ENCODE measurements at regions not wholly inside any gene's neighbourhood (a gene's known extent, or its start where the extent isn't known, plus 50 kb on each side); places are given as distances from the start of the nearest gene placed in this dataset.

- peaks cover 48 to 67% (median 59%) of the 10 kb centered on the region in 10 experiments for H3K4me1 ChIP-seq
- no peaks in the 10 kb centered on the region for H4K20me1 ChIP-seq
- no peaks in the 10 kb centered on the region for H3K27me3 ChIP-seq
- TF ChIP-seq Cebpa-rat (IDR thresholded peaks at IDR 0.05), result no peak
- peak overlapping the region in 2 of 10 experiments; percentile 44 to 52; a peak in 3 of 20 replicates for H3K4me3 ChIP-seq
- peaks cover 0 to 20% (median 0%) of the 10 kb centered on the region in 11 experiments; a peak in 3 of 22 replicates for H3K36me3 ChIP-seq
- H3K27ac ChIP-seq, result peak overlapping the region; percentile 77 to 99 (median 92); a peak in 20 of 22 replicates
- H3K9ac ChIP-seq, result peak overlapping the region in 4 of 11 experiments; percentile 0 to 78 (median 71); a peak in 5 of 22 replicates
- peak overlapping the region; percentile 73 to 93 (median 81); a peak in 21 of 22 replicates for H3K4me2 ChIP-seq
- peaks cover 7 to 45% (median 33%) of the 10 kb centered on the region in 11 experiments; a peak in 20 of 22 replicates for H3K9me3 ChIP-seq (replicated peaks in 1 of 11)
These were observed 189.7 kb downstream of the KIF20B start for GRCh38 chr10:89891006-89891535.

- H3K4me3 ChIP-seq, result no peak overlapping the region; a peak in 1 of 20 replicates
- H3K4me1 ChIP-seq, result peaks cover 45 to 63% (median 54%) of the 10 kb centered on the region in 10 experiments
- H3K9me3 ChIP-seq (replicated peaks in 1 of 11), result peaks cover 14 to 57% (median 42%) of the 10 kb centered on the region in 11 experiments; a peak in 21 of 22 replicates
- peaks cover 0 to 22% (median 0%) of the 10 kb centered on the region in 11 experiments; a peak in 3 of 22 replicates for H3K36me3 ChIP-seq
- TF ChIP-seq Cebpa-rat (IDR thresholded peaks at IDR 0.05), result no peak
- H4K20me1 ChIP-seq, result no peaks in the 10 kb centered on the region
- H3K27me3 ChIP-seq, result no peaks in the 10 kb centered on the region
- H3K27ac ChIP-seq, result no peak overlapping the region
- peak overlapping the region in 1 of 11 experiments; percentile 7; a peak in 1 of 22 replicates for H3K4me2 ChIP-seq
- H3K9ac ChIP-seq, result no peak overlapping the region
These were observed 192.7 kb downstream of the KIF20B start for GRCh38 chr10:89894051-89894450.

GRCh38 chr10:89900554-89900953 is 199.2 kb downstream of the KIF20B start:
- H3K4me3 ChIP-seq, result no peak overlapping the region
- H3K36me3 ChIP-seq, result peaks cover 0 to 13% (median 0%) of the 10 kb centered on the region in 11 experiments; a peak in 3 of 22 replicates
- H3K4me2 ChIP-seq, result peak overlapping the region in 10 of 11 experiments; percentile 47 to 92 (median 80); a peak in 19 of 22 replicates
- H3K27me3 ChIP-seq, result no peaks in the 10 kb centered on the region
- peaks cover 61 to 80% (median 69%) of the 10 kb centered on the region in 10 experiments for H3K4me1 ChIP-seq
- no peaks in the 10 kb centered on the region for H4K20me1 ChIP-seq
- TF ChIP-seq Cebpa-rat (IDR thresholded peaks at IDR 0.05), result no peak
- peaks cover 10 to 28% (median 16%) of the 10 kb centered on the region in 11 experiments; a peak in 21 of 22 replicates for H3K9me3 ChIP-seq (replicated peaks in 1 of 11)
- no peak overlapping the region for H3K9ac ChIP-seq
- H3K27ac ChIP-seq, result peak overlapping the region in 3 of 11 experiments; percentile 8 to 42 (median 11); a peak in 4 of 22 replicates

GRCh38 chr10:89901895-89902294 is 200.5 kb downstream of the KIF20B start:
- Histone ChIP-seq H3K27me3 (no peaks in the 10 kb centered on the region), H3K9ac (no peak overlapping the region), H4K20me1 (no peaks in the 10 kb centered on the region), H3K9me3 (replicated peaks in 1 of 11) (peaks cover 1 to 28% (median 15%) of the 10 kb centered on the region in 11 experiments; a peak in 19 of 22 replicates), H3K4me2 (peak overlapping the region in 2 of 11 experiments; percentile 87 to 92; a peak in 2 of 22 replicates), H3K27ac (no peak overlapping the region), H3K4me1 (peaks cover 61 to 77% (median 70%) of the 10 kb centered on the region in 10 experiments), H3K4me3 (no peak overlapping the region), H3K36me3 (peaks cover 0 to 16% (median 0%) of the 10 kb centered on the region in 11 experiments; a peak in 1 of 22 replicates)
- TF ChIP-seq Cebpa-rat (IDR thresholded peaks at IDR 0.05), result no peak

GRCh38 chr10:89904755-89905154 is 203.4 kb downstream of the KIF20B start:
- peaks cover 36 to 52% (median 47%) of the 10 kb centered on the region in 10 experiments for H3K4me1 ChIP-seq
- peak overlapping the region in 10 of 11 experiments; percentile 1 to 55 (median 43); a peak in 18 of 22 replicates for H3K27ac ChIP-seq
- H3K4me2 ChIP-seq, result peak overlapping the region; percentile 48 to 74 (median 63)
- H3K4me3 ChIP-seq, result no peak overlapping the region
- no peaks in the 10 kb centered on the region for H3K27me3 ChIP-seq
- H3K36me3 ChIP-seq, result peaks cover 0 to 19% (median 0%) of the 10 kb centered on the region in 11 experiments; a peak in 2 of 22 replicates
- no peaks in the 10 kb centered on the region for H4K20me1 ChIP-seq
- H3K9ac ChIP-seq, result peak overlapping the region in 3 of 11 experiments; percentile 2 to 9 (median 3); a peak in 1 of 22 replicates
- H3K9me3 ChIP-seq (replicated peaks in 1 of 11), result peaks cover 0 to 50% (median 27%) of the 10 kb centered on the region in 11 experiments; a peak in 20 of 22 replicates
- peak in 1 of 11 experiments; percentile 47; a peak in 1 of 22 replicates for TF ChIP-seq Cebpa-rat (IDR thresholded peaks at IDR 0.05)

- H3K4me3 ChIP-seq, result no peak overlapping the region
- no peaks in the 10 kb centered on the region; a peak in 1 of 22 replicates for H4K20me1 ChIP-seq
- H3K36me3 ChIP-seq, result peaks cover 0 to 29% (median 0%) of the 10 kb centered on the region in 11 experiments; a peak in 7 of 22 replicates
- H3K27me3 ChIP-seq, result no peaks in the 10 kb centered on the region
- peak overlapping the region in 7 of 11 experiments; percentile 37 to 75 (median 61); a peak in 14 of 22 replicates for H3K27ac ChIP-seq
- H3K4me1 ChIP-seq, result peaks cover 24 to 66% (median 40%) of the 10 kb centered on the region in 10 experiments
- H3K4me2 ChIP-seq, result peak overlapping the region in 10 of 11 experiments; percentile 10 to 68 (median 40); a peak in 15 of 22 replicates
- TF ChIP-seq Cebpa-rat (IDR thresholded peaks at IDR 0.05), result no peak
- H3K9ac ChIP-seq, result peak overlapping the region in 6 of 11 experiments; percentile 32 to 48 (median 45); a peak in 7 of 22 replicates
- H3K9me3 ChIP-seq (replicated peaks in 1 of 11), result peaks cover 0 to 63% (median 27%) of the 10 kb centered on the region in 11 experiments; a peak in 20 of 22 replicates
These were observed 208.4 kb downstream of the KIF20B start for GRCh38 chr10:89909752-89910151.

GRCh38 chr10:89915021-89915420 is 213.6 kb downstream of the KIF20B start:
- no peak for TF ChIP-seq Cebpa-rat (IDR thresholded peaks at IDR 0.05)
- H3K36me3 ChIP-seq, result peaks cover 0 to 72% (median 19%) of the 10 kb centered on the region in 11 experiments; a peak in 14 of 22 replicates
- peaks cover 11 to 51% (median 28%) of the 10 kb centered on the region in 10 experiments; a peak in 19 of 20 replicates for H3K4me1 ChIP-seq
- H3K4me2 ChIP-seq, result peak overlapping the region in 6 of 11 experiments; percentile 26 to 65 (median 34); a peak in 7 of 22 replicates
- no peak overlapping the region for H3K4me3 ChIP-seq
- peaks cover 0 to 28% (median 7%) of the 10 kb centered on the region in 11 experiments; a peak in 11 of 22 replicates for H3K9me3 ChIP-seq (replicated peaks in 1 of 11)
- H3K9ac ChIP-seq, result no peak overlapping the region
- H3K27me3 ChIP-seq, result no peaks in the 10 kb centered on the region
- no peak overlapping the region for H3K27ac ChIP-seq
- no peaks in the 10 kb centered on the region; a peak in 1 of 22 replicates for H4K20me1 ChIP-seq

- Histone ChIP-seq H3K4me2 (no peak overlapping the region; a peak in 1 of 22 replicates), H3K36me3 (peaks cover 0 to 82% (median 22%) of the 10 kb centered on the region in 11 experiments; a peak in 15 of 22 replicates), H3K4me1 (peaks cover 7 to 42% (median 19%) of the 10 kb centered on the region in 10 experiments; a peak in 17 of 20 replicates), H3K27ac (no peak overlapping the region), H3K4me3 (no peak overlapping the region), H3K27me3 (no peaks in the 10 kb centered on the region), H4K20me1 (no peaks in the 10 kb centered on the region; a peak in 1 of 22 replicates), H3K9ac (no peak overlapping the region), H3K9me3 (replicated peaks in 1 of 11) (peaks cover 0 to 22% (median 5%) of the 10 kb centered on the region in 11 experiments; a peak in 11 of 22 replicates)
- TF ChIP-seq Cebpa-rat (IDR thresholded peaks at IDR 0.05), result 0 out of 22 replicates have a peak, but pooled peaks of 1 of the 11 experiments have one; percentile 31
These were observed 214.6 kb downstream of the KIF20B start for GRCh38 chr10:89915968-89916367.

All from BLaER1 treated with 17β-estradiol and CSF1 and Interleukin-3, amounts not matched to agents 10 nM and 100 nM (cell line).